Chondrocyte (in vitro differentiated cells): ENCODE measurements at regions not wholly inside any gene's neighbourhood (a gene's known extent, or its start where the extent isn't known, plus 50 kb on each side); places are given as distances from the start of the nearest gene placed in this dataset.

Experiments used
- DNase-seq: peaks from one replicate; pipeline ENCODE4 v3.0.0; 2021; ENCODE audit warnings: mixed read lengths, low spot score
- H3K27ac Mint-ChIP-seq: one replicate; pipeline ENCODE4 v1.8.0; 2021; ENCODE audit warnings: mild to moderate bottlenecking, moderate library complexity, mixed read lengths; ENCODE audit not compliant: unreplicated experiment
- H3K27me3 Mint-ChIP-seq: 2 replicates; pipeline ENCODE4 v1.8.0; 2021; ENCODE audit warnings: low read depth, mixed read lengths
- H3K36me3 Mint-ChIP-seq: 2 replicates; pipeline ENCODE4 v1.8.0; 2021; ENCODE audit warnings: low read depth, mixed read lengths
- H3K4me1 Mint-ChIP-seq: 2 replicates; pipeline ENCODE4 v1.8.0; 2021; ENCODE audit warnings: low read depth, mild to moderate bottlenecking, mixed read lengths
- H3K4me3 Mint-ChIP-seq: one replicate; pipeline ENCODE4 v1.8.0; 2021; ENCODE audit warnings: mild to moderate bottlenecking, moderate library complexity, mixed read lengths; ENCODE audit not compliant: unreplicated experiment
- H3K9me3 Mint-ChIP-seq: 2 replicates; pipeline ENCODE4 v1.8.0; 2021; ENCODE audit warnings: low read depth, mixed read lengths
- TF ChIP-seq, protein P1 (sequence below): fragments of 200-600 bp; sonication (generic); IDR thresholded peaks from 2 replicates; pipeline ENCODE4 v1.5.0; 2021; ENCODE audit warnings: antibody characterized with exemption, mild to moderate bottlenecking, moderate library complexity

DNA sequence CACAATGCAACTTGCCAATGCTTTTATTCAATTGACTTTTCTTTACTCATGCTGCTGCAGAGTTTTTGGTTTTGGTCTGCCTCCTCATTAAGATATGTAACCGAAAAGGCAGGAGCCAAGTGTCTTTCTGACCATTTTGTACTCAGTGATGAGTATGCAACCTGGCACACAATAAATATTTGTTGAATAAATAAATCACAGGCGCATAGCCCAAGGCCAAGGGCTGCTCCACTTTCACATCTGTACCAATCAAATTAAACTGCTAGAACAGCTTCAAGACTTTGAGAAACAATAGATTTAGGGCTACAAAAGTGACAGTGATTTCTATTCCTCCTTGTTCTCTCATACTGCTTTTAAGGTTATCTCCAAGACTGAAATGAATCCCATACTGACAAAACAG, 828.2 kb downstream of the RNF144A start:
- no peaks in the 10 kb centered on the region for H3K4me1 Mint-ChIP-seq
- H3K27me3 Mint-ChIP-seq = no peaks in the 10 kb centered on the region
- TF ChIP-seq, protein P1, sequence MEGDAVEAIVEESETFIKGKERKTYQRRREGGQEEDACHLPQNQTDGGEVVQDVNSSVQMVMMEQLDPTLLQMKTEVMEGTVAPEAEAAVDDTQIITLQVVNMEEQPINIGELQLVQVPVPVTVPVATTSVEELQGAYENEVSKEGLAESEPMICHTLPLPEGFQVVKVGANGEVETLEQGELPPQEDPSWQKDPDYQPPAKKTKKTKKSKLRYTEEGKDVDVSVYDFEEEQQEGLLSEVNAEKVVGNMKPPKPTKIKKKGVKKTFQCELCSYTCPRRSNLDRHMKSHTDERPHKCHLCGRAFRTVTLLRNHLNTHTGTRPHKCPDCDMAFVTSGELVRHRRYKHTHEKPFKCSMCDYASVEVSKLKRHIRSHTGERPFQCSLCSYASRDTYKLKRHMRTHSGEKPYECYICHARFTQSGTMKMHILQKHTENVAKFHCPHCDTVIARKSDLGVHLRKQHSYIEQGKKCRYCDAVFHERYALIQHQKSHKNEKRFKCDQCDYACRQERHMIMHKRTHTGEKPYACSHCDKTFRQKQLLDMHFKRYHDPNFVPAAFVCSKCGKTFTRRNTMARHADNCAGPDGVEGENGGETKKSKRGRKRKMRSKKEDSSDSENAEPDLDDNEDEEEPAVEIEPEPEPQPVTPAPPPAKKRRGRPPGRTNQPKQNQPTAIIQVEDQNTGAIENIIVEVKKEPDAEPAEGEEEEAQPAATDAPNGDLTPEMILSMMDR = no peak
- no peak for DNase-seq
- H3K36me3 Mint-ChIP-seq = peaks cover 3% of the 10 kb centered on the region
- no peak overlapping the region for H3K27ac Mint-ChIP-seq
- H3K9me3 Mint-ChIP-seq = peaks cover 13% of the 10 kb centered on the region
- no peak overlapping the region for H3K4me3 Mint-ChIP-seq

GRCh38 chr2:7748717-7749415, 831.7 kb downstream of the RNF144A start:
- H3K27me3 Mint-ChIP-seq = no peaks in the 10 kb centered on the region
- no peaks in the 10 kb centered on the region for H3K4me1 Mint-ChIP-seq
- no peak overlapping the region for H3K27ac Mint-ChIP-seq
- H3K4me3 Mint-ChIP-seq = no peak overlapping the region
- DNase-seq = no peak
- H3K9me3 Mint-ChIP-seq = peaks cover 14% of the 10 kb centered on the region
- TF ChIP-seq, protein P1 = no peak
- H3K36me3 Mint-ChIP-seq = no peaks in the 10 kb centered on the region

- Mint-ChIP-seq H3K4me3 (no peak overlapping the region), H3K4me1 (no peaks in the 10 kb centered on the region), H3K36me3 (no peaks in the 10 kb centered on the region), H3K27me3 (no peaks in the 10 kb centered on the region), H3K27ac (no peak overlapping the region), H3K9me3 (peaks cover 18% of the 10 kb centered on the region)
- TF ChIP-seq, protein P1 = no peak
- DNase-seq = no peak
Observed at GRCh38 chr2:7749895-7750559, 832.8 kb downstream of the RNF144A start.

- no peak overlapping the region for H3K27ac Mint-ChIP-seq
- no peak for DNase-seq
- no peak overlapping the region for H3K4me3 Mint-ChIP-seq
- H3K9me3 Mint-ChIP-seq = peaks cover 20% of the 10 kb centered on the region
- no peaks in the 10 kb centered on the region for H3K27me3 Mint-ChIP-seq
- H3K36me3 Mint-ChIP-seq = no peaks in the 10 kb centered on the region
- H3K4me1 Mint-ChIP-seq = no peaks in the 10 kb centered on the region
- TF ChIP-seq, protein P1 = no peak
Observed at GRCh38 chr2:7752291-7752690, 835.1 kb downstream of the RNF144A start.

- H3K9me3 Mint-ChIP-seq = peaks cover 30% of the 10 kb centered on the region
- no peaks in the 10 kb centered on the region for H3K4me1 Mint-ChIP-seq
- TF ChIP-seq, protein P1 = no peak
Observed at GRCh38 chr2:7753777-7754176, 836.6 kb downstream of the RNF144A start.

More at GRCh38 chr2:7753777-7754176, 836.6 kb downstream of the RNF144A start:
- Mint-ChIP-seq H3K27ac (no peak overlapping the region), H3K27me3 (no peaks in the 10 kb centered on the region), H3K4me3 (no peak overlapping the region), H3K36me3 (peaks cover 3% of the 10 kb centered on the region)
- DNase-seq = no peak
